IMR-90 (cell line): ENCODE measurements at regions not wholly inside any gene's neighbourhood (a gene's known extent, or its start where the extent isn't known, plus 50 kb on each side); places are given as distances from the start of the nearest gene placed in this dataset.

Experiments used
- ATAC-seq: fragments of 200-7000 bp; cut with Tn5 transposase; 2 replicates; pipeline ENCODE4 v1.9.1; 2020; ENCODE audit warnings: low read depth, mild to moderate bottlenecking, moderate library complexity
- BruUV-seq: library from RNA; stranded (reverse); fragments of 400-500 nt; replicated peaks from 2 replicates; lab custom pipeline; 2021; lab: Mats Ljungman, UMichigan
- CTCF ChIA-PET: fragments of 300-600 bp; formaldehyde crosslinking; extraction: SDS; loops from one replicate; lab custom pipeline; 2021; ENCODE audit warnings: antibody characterized with exemption; lab: Yijun Ruan, JAX
- POLR2A ChIA-PET: fragments of 300-600 bp; sonication (Branson Sonifier 250); formaldehyde crosslinking; loops from one replicate; lab custom pipeline; 2022; ENCODE audit warnings: antibody characterized with exemption; ENCODE audit not compliant: unreplicated experiment; lab: Charles Lee
- DNase-seq: peaks from one replicate; pipeline ENCODE4 v3.0.0; 2013
- H2AFZ ChIP-seq: replicated peaks from 2 replicates; pipeline ENCODE3; 2013; ENCODE audit warnings: low read length, mild to moderate bottlenecking; ENCODE audit not compliant: poor library complexity
- H2AK5ac ChIP-seq: 2 replicates; pipeline ENCODE4 v1.6.1; 2013; ENCODE audit warnings: low read depth, low read length, inconsistent platforms
- H2AK9ac ChIP-seq: replicated peaks from 2 replicates; pipeline ENCODE3; 2013; ENCODE audit warnings: mild to moderate bottlenecking, low read depth, low read length, moderate library complexity; ENCODE audit not compliant: poor library complexity
- H2BK120ac ChIP-seq: 2 replicates; pipeline ENCODE4 v1.6.1; 2013; ENCODE audit warnings: low read depth, low read length, inconsistent platforms
- H2BK15ac ChIP-seq: 3 replicates; pipeline ENCODE4 v1.6.1; 2013; ENCODE audit warnings: low read depth, low read length, inconsistent platforms
- H2BK20ac ChIP-seq: 2 replicates; pipeline ENCODE4 v1.6.1; 2013; ENCODE audit warnings: low read depth, mild to moderate bottlenecking, inconsistent platforms, low read length, moderate library complexity
- H2BK5ac ChIP-seq: 2 replicates; pipeline ENCODE4 v1.6.1; 2013; ENCODE audit warnings: mild to moderate bottlenecking, low read depth, low read length, inconsistent platforms; ENCODE audit not compliant: poor library complexity, severe bottlenecking
- H3K14ac ChIP-seq: replicated peaks from 2 replicates; pipeline ENCODE4 v1.6.1; 2013; ENCODE audit warnings: low read depth, low read length, inconsistent platforms
- H3K18ac ChIP-seq: 2 replicates; pipeline ENCODE4 v1.6.1; 2013; ENCODE audit warnings: low read depth, low read length, control low read depth
- H3K23ac ChIP-seq: 2 replicates; pipeline ENCODE4 v1.6.1; 2013; ENCODE audit warnings: low read depth, low read length, inconsistent platforms
- H3K27ac ChIP-seq: 2 replicates; pipeline ENCODE4 v1.5.1; 2013; ENCODE audit warnings: mild to moderate bottlenecking, control low read depth, low read length; ENCODE audit not compliant: insufficient read depth
- H3K27me3 ChIP-seq: 2 replicates; pipeline ENCODE4 v1.6.1; 2013; ENCODE audit warnings: low read length; ENCODE audit not compliant: control insufficient read depth, insufficient read depth
- H3K36me3 ChIP-seq: 2 replicates; pipeline ENCODE4 v1.6.1; 2013; ENCODE audit warnings: low read length, mixed read lengths; ENCODE audit not compliant: control insufficient read depth, insufficient read depth
- H3K4ac ChIP-seq: 2 replicates; pipeline ENCODE4 v1.6.1; 2013; ENCODE audit warnings: low read depth, low read length, inconsistent platforms
- H3K4me1 ChIP-seq: 2 replicates; pipeline ENCODE4 v1.6.1; 2013; ENCODE audit warnings: low read length, mixed read lengths; ENCODE audit not compliant: control insufficient read depth, insufficient read depth
- H3K4me2 ChIP-seq: 2 replicates; pipeline ENCODE4 v1.6.1; 2013; ENCODE audit warnings: low read depth, mild to moderate bottlenecking, control low read depth, low read length, moderate library complexity
- H3K4me3 ChIP-seq: 2 replicates; pipeline ENCODE4 v1.5.1; 2013; ENCODE audit warnings: low read depth, mild to moderate bottlenecking, control low read depth, low read length, moderate library complexity; ENCODE audit not compliant: insufficient read depth
- H3K56ac ChIP-seq: 2 replicates; pipeline ENCODE4 v1.6.1; 2013; ENCODE audit warnings: low read length, inconsistent platforms; ENCODE audit not compliant: insufficient read depth; ENCODE audit errors: extremely low read depth
- H3K79me1 ChIP-seq, 2 experiments: 2 replicates each; pipeline ENCODE4 v1.6.1; 2013; ENCODE audit warnings: low read length in 2 of 2, inconsistent platforms in 1 of 2, low read depth in 1 of 2
- H3K9ac ChIP-seq: 2 replicates; pipeline ENCODE4 v1.6.1; 2013; ENCODE audit warnings: low read depth, low read length, control low read depth
- H3K9me1 ChIP-seq: 2 replicates; pipeline ENCODE4 v1.6.1; 2013; ENCODE audit warnings: low read length, inconsistent platforms; ENCODE audit not compliant: insufficient read depth
- H3K9me3 ChIP-seq: 2 replicates; pipeline ENCODE4 v1.6.1; 2013; ENCODE audit warnings: low read length; ENCODE audit not compliant: control insufficient read depth, insufficient read depth
- H4K20me1 ChIP-seq: 2 replicates; pipeline ENCODE4 v1.6.1; 2013; ENCODE audit warnings: low read length, inconsistent platforms; ENCODE audit not compliant: insufficient read depth
- H4K5ac ChIP-seq: 2 replicates; pipeline ENCODE4 v1.6.1; 2013; ENCODE audit warnings: mild to moderate bottlenecking, low read depth, low read length, control low read depth
- H4K8ac ChIP-seq, 2 experiments: 2 replicates each; pipeline ENCODE4 v1.6.1; 2013; ENCODE audit warnings: low read depth in 2 of 2, low read length in 2 of 2, control low read depth in 1 of 2, inconsistent platforms in 1 of 2
- H4K91ac ChIP-seq: 2 replicates; pipeline ENCODE4 v1.6.1; 2013; ENCODE audit warnings: low read depth, low read length, inconsistent platforms; ENCODE audit not compliant: insufficient read depth
- BHLHE40 ChIP-seq: fragments of 150-350 bp; IDR thresholded peaks from 2 replicates; pipeline ENCODE4 v1.6.1; 2016; ENCODE audit warnings: mild to moderate bottlenecking, low read depth, low read length
- CEBPB ChIP-seq: IDR thresholded peaks from 2 replicates; pipeline ENCODE4 v1.6.1; 2012; ENCODE audit warnings: low read depth, low read length, improper control_type of control experiment
- FOS ChIP-seq: fragments of 150-350 bp; IDR thresholded peaks from 2 replicates; pipeline ENCODE4 v1.6.1; 2016; ENCODE audit warnings: low read depth, low read length
- MAFK ChIP-seq: IDR thresholded peaks from 2 replicates; pipeline ENCODE4 v1.6.1; 2012; ENCODE audit warnings: low read depth, low read length, improper control_type of control experiment
- NFE2L2 ChIP-seq: fragments of 150-350 bp; IDR thresholded peaks from 2 replicates; pipeline ENCODE4 v1.6.1; 2016; ENCODE audit warnings: low read depth, mild to moderate bottlenecking, low read length
- POLR2A ChIP-seq: IDR thresholded peaks from 2 replicates; pipeline ENCODE4 v1.6.1; 2012; ENCODE audit warnings: mild to moderate bottlenecking, low read depth, low read length
- RAD21 ChIP-seq: IDR thresholded peaks from 2 replicates; pipeline ENCODE4 v1.6.1; 2012; ENCODE audit warnings: low read length, improper control_type of control experiment
- RFX5 ChIP-seq: IDR thresholded peaks from 2 replicates; pipeline ENCODE4 v1.8.0; 2012; ENCODE audit warnings: low read depth, mild to moderate bottlenecking, low read length, moderate library complexity
- SMC3 ChIP-seq: fragments of 150-350 bp; IDR thresholded peaks from 2 replicates; pipeline ENCODE4 v1.6.1; 2016; ENCODE audit warnings: low read depth, mild to moderate bottlenecking, antibody characterized with exemption, low read length, moderate library complexity
- WGBS, 2 experiments: methylation state at CpG; one replicate each; pipeline versions ENCODE4 v1.1.5 to v1.1.7; 2013; ENCODE audit warnings: missing lambda C conversion rate in 2 of 2; ENCODE audit not compliant: insufficient read length in 1 of 2; ENCODE audit errors: extremely low coverage in 2 of 2; 5-methylcytosine and 5-hydroxymethylcytosine counted together
- dilution Hi-C: fragments of 300-500 bp; cut with HindIII; formaldehyde crosslinking; loops from one replicate; pipeline ENCODE4 v1.14.3; 2018; ENCODE audit warnings: low sequenced_read_pairs; ENCODE audit not compliant: unreplicated experiment
- in situ Hi-C: fragments of 300-500 bp; cut with MboI; formaldehyde crosslinking; loops from 3 replicates; pipeline ENCODE4 v1.14.3; 2019; ENCODE audit warnings: low sequenced_read_pairs, inconsistent platforms, mixed read lengths
- intact Hi-C: fragments of 100-400 bp; cut with micrococcal nuclease; formaldehyde crosslinking; loops from 2 replicates; pipeline ENCODE4 v1.10.0; 2022
- TF ChIP-seq, protein P1 (sequence below): fragments of 150-350 bp; IDR thresholded peaks from 2 replicates; pipeline ENCODE4 v1.6.1; 2016; ENCODE audit warnings: low read depth, mild to moderate bottlenecking, low read length, moderate library complexity, borderline replicate concordance
- TF ChIP-seq, protein P2 (sequence below): conservative IDR thresholded peaks from 2 replicates; pipeline ENCODE4 v1.5.1; 2012; ENCODE audit warnings: mild to moderate bottlenecking, low read depth, low read length, improper control_type of control experiment
- TF ChIP-seq, protein P3 (sequence below): fragments of 150-350 bp; IDR thresholded peaks from 2 replicates; pipeline ENCODE4 v1.6.1; 2017; ENCODE audit warnings: mild to moderate bottlenecking, antibody characterized with exemption, low read length, low read depth

DNA sequence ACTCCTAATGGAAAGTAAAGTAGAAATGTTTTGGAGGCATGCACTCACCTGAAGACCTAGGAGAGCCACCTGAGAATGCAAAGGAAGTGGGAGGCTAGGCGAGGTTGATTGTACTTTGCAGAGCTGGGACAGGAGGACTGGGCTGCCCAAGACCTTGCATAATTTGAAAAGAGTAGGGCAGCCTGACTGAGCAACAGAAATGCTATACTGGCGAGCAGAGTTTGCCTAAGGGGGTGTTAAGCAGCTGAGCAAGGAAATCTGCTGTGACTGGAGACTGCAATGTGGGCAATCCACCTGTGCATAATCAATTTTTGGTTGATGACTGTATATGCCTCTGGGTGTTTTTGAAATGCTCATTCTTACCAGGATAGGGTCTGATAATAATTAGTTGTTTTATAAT is 834.1 kb downstream of the TRHDE start:
- BruUV-seq: no TSS peak

More for the DNA sequence above, 834.1 kb downstream of the TRHDE start:
- no peaks in the 10 kb centered on the region for H3K79me1 ChIP-seq
- no peak overlapping the region for H3K14ac ChIP-seq
- no peak overlapping the region for H2BK120ac ChIP-seq
- no peak overlapping the region for H2BK15ac ChIP-seq
- CTCF ChIA-PET: no interaction called here
- no peak overlapping the region for H3K27ac ChIP-seq
- no peak overlapping the region for H4K91ac ChIP-seq
- peaks cover 2% of the 10 kb centered on the region; the same call in 1 of the 2 replicates for H3K9me3 ChIP-seq
- H4K20me1 ChIP-seq: no peaks in the 10 kb centered on the region
- 0% methylated on average over 1 of the region's 2 CpGs; no CpG with 5 or more reads in 1 of the 2 experiments for WGBS, 2 experiments
- no peak overlapping the region for H2AK9ac ChIP-seq
- H2AFZ ChIP-seq: no peak overlapping the region
- H3K4me2 ChIP-seq: no peak overlapping the region
- H3K9ac ChIP-seq: no peak overlapping the region
- intact Hi-C loops: no loop called here
- H3K4me3 ChIP-seq: no peak overlapping the region
- no peaks in the 10 kb centered on the region for H3K4me1 ChIP-seq
- dilution Hi-C loops: no loop called here
- ATAC-seq (no peak), DNase-seq (no peak)
- TF ChIP-seq SMC3 (no peak), POLR2A (no peak), BHLHE40 (no peak), RFX5 (no peak), CEBPB (no peak), RAD21 (no peak), MAFK (no peak), NFE2L2 (no peak), FOS (no peak)
- TF ChIP-seq, protein P1, sequence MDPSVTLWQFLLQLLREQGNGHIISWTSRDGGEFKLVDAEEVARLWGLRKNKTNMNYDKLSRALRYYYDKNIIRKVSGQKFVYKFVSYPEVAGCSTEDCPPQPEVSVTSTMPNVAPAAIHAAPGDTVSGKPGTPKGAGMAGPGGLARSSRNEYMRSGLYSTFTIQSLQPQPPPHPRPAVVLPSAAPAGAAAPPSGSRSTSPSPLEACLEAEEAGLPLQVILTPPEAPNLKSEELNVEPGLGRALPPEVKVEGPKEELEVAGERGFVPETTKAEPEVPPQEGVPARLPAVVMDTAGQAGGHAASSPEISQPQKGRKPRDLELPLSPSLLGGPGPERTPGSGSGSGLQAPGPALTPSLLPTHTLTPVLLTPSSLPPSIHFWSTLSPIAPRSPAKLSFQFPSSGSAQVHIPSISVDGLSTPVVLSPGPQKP: no peak
- TF ChIP-seq, protein P2, sequence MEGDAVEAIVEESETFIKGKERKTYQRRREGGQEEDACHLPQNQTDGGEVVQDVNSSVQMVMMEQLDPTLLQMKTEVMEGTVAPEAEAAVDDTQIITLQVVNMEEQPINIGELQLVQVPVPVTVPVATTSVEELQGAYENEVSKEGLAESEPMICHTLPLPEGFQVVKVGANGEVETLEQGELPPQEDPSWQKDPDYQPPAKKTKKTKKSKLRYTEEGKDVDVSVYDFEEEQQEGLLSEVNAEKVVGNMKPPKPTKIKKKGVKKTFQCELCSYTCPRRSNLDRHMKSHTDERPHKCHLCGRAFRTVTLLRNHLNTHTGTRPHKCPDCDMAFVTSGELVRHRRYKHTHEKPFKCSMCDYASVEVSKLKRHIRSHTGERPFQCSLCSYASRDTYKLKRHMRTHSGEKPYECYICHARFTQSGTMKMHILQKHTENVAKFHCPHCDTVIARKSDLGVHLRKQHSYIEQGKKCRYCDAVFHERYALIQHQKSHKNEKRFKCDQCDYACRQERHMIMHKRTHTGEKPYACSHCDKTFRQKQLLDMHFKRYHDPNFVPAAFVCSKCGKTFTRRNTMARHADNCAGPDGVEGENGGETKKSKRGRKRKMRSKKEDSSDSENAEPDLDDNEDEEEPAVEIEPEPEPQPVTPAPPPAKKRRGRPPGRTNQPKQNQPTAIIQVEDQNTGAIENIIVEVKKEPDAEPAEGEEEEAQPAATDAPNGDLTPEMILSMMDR: no peak
- TF ChIP-seq, protein P3, sequence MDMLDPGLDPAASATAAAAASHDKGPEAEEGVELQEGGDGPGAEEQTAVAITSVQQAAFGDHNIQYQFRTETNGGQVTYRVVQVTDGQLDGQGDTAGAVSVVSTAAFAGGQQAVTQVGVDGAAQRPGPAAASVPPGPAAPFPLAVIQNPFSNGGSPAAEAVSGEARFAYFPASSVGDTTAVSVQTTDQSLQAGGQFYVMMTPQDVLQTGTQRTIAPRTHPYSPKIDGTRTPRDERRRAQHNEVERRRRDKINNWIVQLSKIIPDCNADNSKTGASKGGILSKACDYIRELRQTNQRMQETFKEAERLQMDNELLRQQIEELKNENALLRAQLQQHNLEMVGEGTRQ: no peak
- no peak overlapping the region for H2BK5ac ChIP-seq
- H2BK20ac ChIP-seq: no peak overlapping the region
- H3K9me1 ChIP-seq: no peaks in the 10 kb centered on the region
- in situ Hi-C loops: no loop called here
- H2AK5ac ChIP-seq: no peak overlapping the region
- no peak overlapping the region for H4K8ac ChIP-seq
- H3K18ac ChIP-seq: no peak overlapping the region
- no peaks in the 10 kb centered on the region for H3K36me3 ChIP-seq
- H3K56ac ChIP-seq: no peak overlapping the region
- no peak overlapping the region for H3K23ac ChIP-seq
- no peak overlapping the region for H4K5ac ChIP-seq
- H3K27me3 ChIP-seq: no peaks in the 10 kb centered on the region
- no peak overlapping the region for H3K4ac ChIP-seq
- POLR2A ChIA-PET: no interaction called here
